ENCODE measurements at regions not wholly inside any gene's neighbourhood (a gene's known extent, or its start where the extent isn't known, plus 50 kb on each side); places are given as distances from the start of the nearest gene placed in this dataset.

DNA sequence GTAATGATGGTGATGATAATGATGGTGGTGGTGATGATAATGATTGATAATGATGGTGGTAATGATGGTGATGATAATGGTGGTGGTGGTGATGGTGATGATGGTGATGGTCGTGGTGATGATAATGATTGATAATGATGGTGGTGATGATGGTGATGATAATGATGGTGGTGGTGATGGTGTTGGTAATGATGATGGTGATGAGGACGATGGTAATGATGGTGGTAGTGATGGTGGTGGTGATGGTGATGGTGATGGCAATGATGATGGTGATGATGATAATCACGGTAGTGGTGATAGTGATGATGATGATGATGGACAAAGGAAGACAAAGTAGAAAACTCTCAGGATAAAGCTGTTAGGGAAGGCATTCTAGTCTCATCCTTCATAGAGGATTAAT lies 310.5 kb downstream of the MSX2 start:
- TF ChIP-seq CTCF (conservative IDR thresholded peaks at IDR 0.05; ENCODE audit: low read length) (no peak), EZH2phosphoT487 (IDR thresholded peaks at IDR 0.05; ENCODE audit: borderline replicate concordance) (no peak)
